OCI-LY1 (cell line): ENCODE measurements at regions not wholly inside any gene's neighbourhood (a gene's known extent, or its start where the extent isn't known, plus 50 kb on each side); places are given as distances from the start of the nearest gene placed in this dataset.

Source experiments
- H2AFZ ChIP-seq: fragments of 200-600 bp; sonication (generic), shearing (Covaris generic); 2 replicates; pipeline ENCODE4 v1.6.0; 2014; ENCODE audit warnings: antibody characterized with exemption, mild to moderate bottlenecking, low read length
- H3F3A ChIP-seq: fragments of 200-600 bp; sonication (generic), shearing (Covaris generic); 2 replicates; pipeline ENCODE4 v1.6.0; 2014; ENCODE audit warnings: mild to moderate bottlenecking, antibody characterized with exemption, low read length, moderate library complexity; ENCODE audit not compliant: insufficient read depth
- H3K27ac ChIP-seq: fragments of 200-600 bp; sonication (generic); 2 replicates; pipeline ENCODE4 v1.5.1; 2014; ENCODE audit warnings: low read length, mixed run types, mild to moderate bottlenecking, low read depth; ENCODE audit not compliant: poor library complexity, severe bottlenecking
- H3K27me3 ChIP-seq: fragments of 200-600 bp; sonication (generic); 2 replicates; pipeline ENCODE4 v1.6.0; 2014; ENCODE audit warnings: antibody characterized with exemption, mild to moderate bottlenecking, low read length, moderate library complexity; ENCODE audit not compliant: insufficient read depth
- H3K36me3 ChIP-seq: fragments of 200-600 bp; sonication (generic); 2 replicates; pipeline ENCODE4 v1.6.1; 2014; ENCODE audit warnings: mild to moderate bottlenecking, antibody characterized with exemption, low read length, moderate library complexity, mixed read lengths; ENCODE audit not compliant: insufficient read depth
- H3K4me1 ChIP-seq: fragments of 200-600 bp; sonication (generic); 2 replicates; pipeline ENCODE4 v1.5.1; 2014; ENCODE audit warnings: mild to moderate bottlenecking, low read length, moderate library complexity; ENCODE audit not compliant: insufficient read depth, severe bottlenecking
- H3K4me2 ChIP-seq: fragments of 200-600 bp; sonication (generic), shearing (Covaris generic); 2 replicates; pipeline ENCODE4 v1.6.1; 2014; ENCODE audit warnings: low read length
- H3K4me3 ChIP-seq: fragments of 200-600 bp; sonication (generic); 2 replicates; pipeline ENCODE4 v1.5.1; 2014; ENCODE audit warnings: low read length, low read depth, mild to moderate bottlenecking, mixed read lengths; ENCODE audit not compliant: poor library complexity, severe bottlenecking
- H3K79me2 ChIP-seq: fragments of 200-600 bp; shearing (Covaris generic); 2 replicates; pipeline ENCODE4 v1.6.1; 2016; ENCODE audit warnings: mixed run types, low read length, mixed read lengths; ENCODE audit not compliant: insufficient read depth
- H3K9ac ChIP-seq: fragments of 200-600 bp; sonication (generic), shearing (Covaris generic); 2 replicates; pipeline ENCODE4 v1.6.1; 2014; ENCODE audit warnings: mild to moderate bottlenecking, low read length, mixed read lengths
- H3K9me2 ChIP-seq: fragments of 200-600 bp; sonication (generic), shearing (Covaris generic); 2 replicates; pipeline ENCODE4 v1.6.1; 2014; ENCODE audit warnings: low read depth, mild to moderate bottlenecking, low read length, mixed read lengths
- H3K9me3 ChIP-seq: fragments of 200-600 bp; shearing (Covaris generic); 2 replicates; pipeline ENCODE4 v1.6.1; 2014; ENCODE audit warnings: low read length, mixed read lengths
- H4K20me1 ChIP-seq: fragments of 200-600 bp; sonication (generic), shearing (Covaris generic); 2 replicates; pipeline ENCODE4 v1.6.0; 2016; ENCODE audit warnings: mild to moderate bottlenecking, low read length; ENCODE audit not compliant: insufficient read depth
- EZH2 ChIP-seq: fragments of 200-600 bp; sonication (generic), shearing (Covaris generic); IDR thresholded peaks from 2 replicates; pipeline ENCODE4 v1.8.0; 2017; ENCODE audit warnings: borderline replicate concordance, mixed run types, mild to moderate bottlenecking, antibody characterized with exemption, low read length, moderate library complexity, mixed read lengths
- TF ChIP-seq, protein P1 (sequence below): fragments of 200-600 bp; sonication (generic), shearing (Covaris generic); IDR thresholded peaks from 2 replicates; pipeline ENCODE4 v1.5.1; 2017; ENCODE audit warnings: mild to moderate bottlenecking, antibody characterized with exemption, low read length, moderate library complexity, mixed read lengths

DNA sequence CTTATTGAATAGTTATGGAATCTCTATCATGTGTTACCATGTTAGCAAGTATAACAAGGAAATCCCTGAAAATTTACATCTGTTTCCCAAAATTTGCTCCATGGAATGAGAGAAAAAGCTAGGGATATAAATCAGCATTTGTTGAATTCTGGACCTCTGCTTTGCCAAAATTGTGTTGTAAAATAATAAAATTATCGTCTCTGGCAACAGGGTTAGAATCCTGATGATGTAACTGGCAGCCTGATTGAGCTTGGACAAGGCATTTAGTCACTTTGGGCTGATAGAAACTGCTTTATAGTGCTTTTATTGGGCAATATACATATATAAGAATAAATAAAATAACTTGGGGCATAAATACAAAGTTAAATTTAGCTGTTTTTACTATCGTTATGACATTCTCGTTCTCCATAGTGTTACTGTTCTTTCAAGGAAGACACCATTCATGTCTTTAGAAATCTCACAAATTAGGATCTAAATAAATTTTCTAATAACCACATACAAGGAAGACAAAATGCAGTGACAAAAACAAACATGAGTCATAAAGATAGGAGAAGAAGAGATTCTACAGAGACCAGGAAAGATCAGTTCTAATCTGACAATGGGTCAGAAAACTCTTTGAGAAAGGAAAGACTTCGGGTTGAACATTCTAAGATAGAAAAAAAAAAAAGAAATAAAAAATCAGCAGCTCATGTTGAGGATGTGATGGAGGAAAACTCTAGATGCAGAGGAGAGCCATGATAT lies 145.0 kb upstream of the CDH10 start:
- Histone ChIP-seq H2AFZ (no peak overlapping the region), H3K36me3 (no peaks in the 10 kb centered on the region), H3K27ac (no peak overlapping the region), H3F3A (no peaks in the 10 kb centered on the region), H3K9ac (no peak overlapping the region), H3K4me3 (no peak overlapping the region), H4K20me1 (no peaks in the 10 kb centered on the region), H3K9me3 (no peaks in the 10 kb centered on the region), H3K27me3 (no peaks in the 10 kb centered on the region), H3K4me2 (no peak overlapping the region), H3K79me2 (no peaks in the 10 kb centered on the region), H3K4me1 (no peaks in the 10 kb centered on the region), H3K9me2 (no peaks in the 10 kb centered on the region)
- no peak for TF ChIP-seq EZH2
- TF ChIP-seq, protein P1, sequence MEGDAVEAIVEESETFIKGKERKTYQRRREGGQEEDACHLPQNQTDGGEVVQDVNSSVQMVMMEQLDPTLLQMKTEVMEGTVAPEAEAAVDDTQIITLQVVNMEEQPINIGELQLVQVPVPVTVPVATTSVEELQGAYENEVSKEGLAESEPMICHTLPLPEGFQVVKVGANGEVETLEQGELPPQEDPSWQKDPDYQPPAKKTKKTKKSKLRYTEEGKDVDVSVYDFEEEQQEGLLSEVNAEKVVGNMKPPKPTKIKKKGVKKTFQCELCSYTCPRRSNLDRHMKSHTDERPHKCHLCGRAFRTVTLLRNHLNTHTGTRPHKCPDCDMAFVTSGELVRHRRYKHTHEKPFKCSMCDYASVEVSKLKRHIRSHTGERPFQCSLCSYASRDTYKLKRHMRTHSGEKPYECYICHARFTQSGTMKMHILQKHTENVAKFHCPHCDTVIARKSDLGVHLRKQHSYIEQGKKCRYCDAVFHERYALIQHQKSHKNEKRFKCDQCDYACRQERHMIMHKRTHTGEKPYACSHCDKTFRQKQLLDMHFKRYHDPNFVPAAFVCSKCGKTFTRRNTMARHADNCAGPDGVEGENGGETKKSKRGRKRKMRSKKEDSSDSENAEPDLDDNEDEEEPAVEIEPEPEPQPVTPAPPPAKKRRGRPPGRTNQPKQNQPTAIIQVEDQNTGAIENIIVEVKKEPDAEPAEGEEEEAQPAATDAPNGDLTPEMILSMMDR = no peak

- no peak overlapping the region for H3K4me3 ChIP-seq
- H3K9me2 ChIP-seq = no peaks in the 10 kb centered on the region
- no peaks in the 10 kb centered on the region for H3K36me3 ChIP-seq
- no peak overlapping the region for H3K9ac ChIP-seq
- no peak overlapping the region for H3K4me2 ChIP-seq
- H3K27me3 ChIP-seq = no peaks in the 10 kb centered on the region
- no peak for TF ChIP-seq EZH2
- TF ChIP-seq, protein P1 = no peak
- H4K20me1 ChIP-seq = no peaks in the 10 kb centered on the region
- H3K9me3 ChIP-seq = no peaks in the 10 kb centered on the region
- H3K27ac ChIP-seq = no peak overlapping the region
- no peaks in the 10 kb centered on the region for H3K4me1 ChIP-seq
- H2AFZ ChIP-seq = no peak overlapping the region
- no peaks in the 10 kb centered on the region for H3F3A ChIP-seq
- no peaks in the 10 kb centered on the region for H3K79me2 ChIP-seq
Observed at GRCh38 chr5:24788829-24789514, 144.2 kb upstream of the CDH10 start.

DNA sequence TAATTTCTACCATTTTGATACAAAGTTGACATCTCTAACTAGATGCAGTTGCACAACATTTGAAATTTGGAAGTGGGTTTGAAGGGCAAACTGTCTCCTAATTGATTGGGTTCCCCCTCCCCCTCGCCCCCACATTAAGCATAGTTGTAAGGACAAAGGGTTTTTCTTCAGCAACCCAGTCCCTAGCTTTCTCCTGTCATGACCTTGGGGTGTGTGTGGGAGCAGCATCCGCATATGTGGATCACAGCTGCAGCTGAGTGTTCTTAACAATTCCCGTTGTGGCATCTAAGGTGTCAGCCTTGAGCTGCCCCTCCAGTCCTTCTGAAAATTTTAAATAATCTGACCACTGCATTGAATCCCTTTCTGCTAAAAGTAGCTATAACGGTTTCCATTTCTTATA lies 141.3 kb upstream of the CDH10 start:
- Histone ChIP-seq H3K27me3 (no peaks in the 10 kb centered on the region), H3K9me3 (no peaks in the 10 kb centered on the region), H4K20me1 (no peaks in the 10 kb centered on the region), H3K9me2 (no peaks in the 10 kb centered on the region), H3K4me2 (no peak overlapping the region), H3K27ac (no peak overlapping the region), H3F3A (no peaks in the 10 kb centered on the region), H3K9ac (no peak overlapping the region), H3K4me1 (no peaks in the 10 kb centered on the region), H3K36me3 (no peaks in the 10 kb centered on the region), H3K79me2 (no peaks in the 10 kb centered on the region), H3K4me3 (no peak overlapping the region), H2AFZ (no peak overlapping the region)
- TF ChIP-seq, protein P1 = no peak
- no peak for TF ChIP-seq EZH2
